ENCODE measurements at regions not wholly inside any gene's neighbourhood (a gene's known extent, or its start where the extent isn't known, plus 50 kb on each side); places are given as distances from the start of the nearest gene placed in this dataset.
"Not testable (repeated sequence)": the region's sequence is repeated elsewhere in the genome, so short reads cannot be mapped to it uniquely, and the experiment has no call there.

DNA sequence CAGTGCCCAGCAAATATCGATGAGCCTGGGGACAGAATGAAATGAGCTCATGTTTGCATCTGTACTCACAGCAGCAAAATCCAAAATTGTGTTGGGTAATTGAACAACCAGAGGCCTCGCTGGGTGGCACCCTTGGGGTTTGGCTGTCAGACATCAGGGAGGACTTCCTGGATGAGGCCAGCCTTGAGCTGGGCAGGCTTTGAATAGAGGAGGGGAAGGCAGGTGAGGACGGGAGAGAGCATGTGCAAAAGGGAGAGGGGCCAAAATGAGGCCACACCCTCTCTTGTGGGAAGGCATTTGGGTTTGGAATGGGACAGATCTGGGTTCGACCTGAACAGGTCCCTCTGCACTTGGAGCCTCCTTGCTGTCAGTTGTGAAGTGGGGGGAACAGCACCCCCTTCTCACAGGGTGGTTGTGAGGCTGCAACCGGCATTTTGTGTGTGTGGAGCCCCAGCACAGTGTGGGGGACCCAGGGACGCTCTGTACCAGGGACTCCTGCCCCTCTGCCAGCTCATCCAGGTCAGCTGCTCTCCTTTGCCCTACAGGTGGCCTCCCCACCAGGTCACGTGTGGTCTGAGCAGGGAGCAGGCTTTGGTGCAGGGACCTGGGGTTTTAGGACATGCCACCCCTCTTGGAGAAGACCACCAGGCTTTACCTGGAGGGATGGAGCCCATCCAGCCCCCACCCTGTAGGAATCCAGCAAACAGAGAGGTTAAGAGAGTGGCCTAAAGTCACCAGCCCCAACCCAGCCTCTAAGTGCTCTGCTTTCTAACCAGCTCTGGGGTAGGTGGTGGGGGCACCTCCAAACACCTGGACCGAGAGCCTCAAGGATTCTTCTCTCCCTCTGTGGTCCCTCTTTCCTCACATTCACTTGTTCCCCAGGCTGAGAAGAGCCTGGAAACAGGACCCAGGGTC, 521.8 kb downstream of the PTPRU start:
- Histone ChIP-seq H3K9me3 (peaks cover 0 to under 1% of the 10 kb centered on the region in 2 donors), H3K27ac (no peak overlapping the region), H3K4me3 (no peak overlapping the region), H3K27me3 (peaks cover 0 to 4% of the 10 kb centered on the region in 2 donors), H3K36me3 (no peaks in the 10 kb centered on the region), H3K4me1 (no peaks in the 10 kb centered on the region)
- TF ChIP-seq POLR2A (IDR thresholded peaks at IDR 0.05) (no peak), POLR2AphosphoS5 (IDR thresholded peaks at IDR 0.05) (no peak)
- TF ChIP-seq, protein P1, sequence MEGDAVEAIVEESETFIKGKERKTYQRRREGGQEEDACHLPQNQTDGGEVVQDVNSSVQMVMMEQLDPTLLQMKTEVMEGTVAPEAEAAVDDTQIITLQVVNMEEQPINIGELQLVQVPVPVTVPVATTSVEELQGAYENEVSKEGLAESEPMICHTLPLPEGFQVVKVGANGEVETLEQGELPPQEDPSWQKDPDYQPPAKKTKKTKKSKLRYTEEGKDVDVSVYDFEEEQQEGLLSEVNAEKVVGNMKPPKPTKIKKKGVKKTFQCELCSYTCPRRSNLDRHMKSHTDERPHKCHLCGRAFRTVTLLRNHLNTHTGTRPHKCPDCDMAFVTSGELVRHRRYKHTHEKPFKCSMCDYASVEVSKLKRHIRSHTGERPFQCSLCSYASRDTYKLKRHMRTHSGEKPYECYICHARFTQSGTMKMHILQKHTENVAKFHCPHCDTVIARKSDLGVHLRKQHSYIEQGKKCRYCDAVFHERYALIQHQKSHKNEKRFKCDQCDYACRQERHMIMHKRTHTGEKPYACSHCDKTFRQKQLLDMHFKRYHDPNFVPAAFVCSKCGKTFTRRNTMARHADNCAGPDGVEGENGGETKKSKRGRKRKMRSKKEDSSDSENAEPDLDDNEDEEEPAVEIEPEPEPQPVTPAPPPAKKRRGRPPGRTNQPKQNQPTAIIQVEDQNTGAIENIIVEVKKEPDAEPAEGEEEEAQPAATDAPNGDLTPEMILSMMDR (IDR thresholded peaks at IDR 0.05): no peak
- intact Hi-C loops (cut with DNase I; ENCODE audit: low total_unique reads): no loop called here
- peak in 1 of 2 donors; percentile 7 for DNase-seq (ENCODE audit: low spot score in 2 of 2)

- Histone ChIP-seq H3K4me3 (no peak overlapping the region), H3K27ac (no peak overlapping the region), H3K27me3 (peaks cover 0 to 4% of the 10 kb centered on the region in 2 donors), H3K36me3 (no peaks in the 10 kb centered on the region), H3K9me3 (no peaks in the 10 kb centered on the region), H3K4me1 (no peaks in the 10 kb centered on the region)
- intact Hi-C loops (cut with DNase I; ENCODE audit: low total_unique reads): no loop called here
- DNase-seq (ENCODE audit: low spot score in 2 of 2): no peak
- TF ChIP-seq POLR2AphosphoS5 (IDR thresholded peaks at IDR 0.05): no peak
- TF ChIP-seq, protein P1 (IDR thresholded peaks at IDR 0.05): no peak
- no peak for TF ChIP-seq POLR2A (IDR thresholded peaks at IDR 0.05)
These were observed 520.8 kb downstream of the PTPRU start for GRCh38 chr1:29756901-29757725.

DNA sequence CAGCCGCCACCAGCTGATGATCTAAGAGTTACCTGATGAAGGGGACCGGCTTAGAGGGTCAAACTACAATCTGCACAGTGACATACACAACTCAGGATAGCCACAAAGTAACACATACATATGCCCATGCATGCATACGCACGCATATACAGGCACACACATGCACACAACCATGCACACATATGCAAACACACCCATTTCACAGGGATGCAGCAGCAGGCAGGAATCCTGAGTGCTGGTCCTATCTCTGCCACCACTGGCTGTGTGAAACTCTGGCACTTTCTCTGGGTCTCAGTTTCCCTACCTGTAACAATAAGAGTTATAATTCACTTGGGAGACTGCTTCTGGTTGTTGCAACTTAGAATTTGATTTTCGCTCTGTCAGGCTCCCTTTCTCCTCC, 520.2 kb downstream of the PTPRU start:
- Histone ChIP-seq H3K27me3 (peaks cover 0 to 4% of the 10 kb centered on the region in 2 donors), H3K36me3 (no peaks in the 10 kb centered on the region), H3K9me3 (no peaks in the 10 kb centered on the region), H3K4me1 (no peaks in the 10 kb centered on the region), H3K27ac (no peak overlapping the region), H3K4me3 (no peak overlapping the region)
- intact Hi-C loops (cut with DNase I; ENCODE audit: low total_unique reads): no loop called here
- TF ChIP-seq, protein P1 (IDR thresholded peaks at IDR 0.05): no peak
- TF ChIP-seq POLR2A (IDR thresholded peaks at IDR 0.05) (no peak), POLR2AphosphoS5 (IDR thresholded peaks at IDR 0.05) (no peak)
- DNase-seq (ENCODE audit: low spot score in 2 of 2): peak in 1 of 2 donors; percentile 8

GRCh38 chr1:29756085-29756484, 519.8 kb downstream of the PTPRU start:
- intact Hi-C loops (cut with DNase I; ENCODE audit: low total_unique reads): no loop called here
- Histone ChIP-seq H3K4me3 (no peak overlapping the region), H3K36me3 (no peaks in the 10 kb centered on the region), H3K4me1 (no peaks in the 10 kb centered on the region), H3K9me3 (no peaks in the 10 kb centered on the region), H3K27ac (no peak overlapping the region), H3K27me3 (peaks cover 0 to 4% of the 10 kb centered on the region in 2 donors)
- DNase-seq (ENCODE audit: low spot score in 2 of 2): no peak
- no peak for TF ChIP-seq POLR2A (IDR thresholded peaks at IDR 0.05)
- TF ChIP-seq, protein P1 (IDR thresholded peaks at IDR 0.05): no peak
- no peak for TF ChIP-seq POLR2AphosphoS5 (IDR thresholded peaks at IDR 0.05)

- H3K4me1 ChIP-seq; H3K27ac ChIP-seq; H3K36me3 ChIP-seq; H3K27me3 ChIP-seq; intact Hi-C loops (cut with DNase I; ENCODE audit: low total_unique reads); H3K9me3 ChIP-seq; H3K4me3 ChIP-seq: not testable (repeated sequence)
- peak in 1 of 2 donors; percentile 5 for DNase-seq (ENCODE audit: low spot score in 2 of 2)
These were observed 519.2 kb downstream of the PTPRU start for GRCh38 chr1:29755412-29756015.
